Gastrocnemius medialis (tissue), 4 donors: ENCODE measurements at regions not wholly inside any gene's neighbourhood (a gene's known extent, or its start where the extent isn't known, plus 50 kb on each side); places are given as distances from the start of the nearest gene placed in this dataset.

ENCODE experiments used
- POLR2A ChIP-seq, 2 donors: fragments of 450-650 bp; IDR thresholded peaks; one replicate each; pipeline ENCODE4 v1.6.1; 2017; ENCODE audit warnings: antibody characterized with exemption in 2 of 2, mild to moderate bottlenecking in 2 of 2, moderate library complexity in 2 of 2
- TF ChIP-seq, protein P1 (sequence below), 5 experiments: fragments of 450-650 bp in 3 of 5; fragments of 200-600 bp in 2 of 5; sonication (generic) in 2 of 5; IDR thresholded peaks in 4 of 5; conservative IDR thresholded peaks in 1 of 5; 1 replicate in 4 of 5; 2 replicates in 1 of 5; pipeline ENCODE4 v1.5.1; 2016 to 2019; ENCODE audit warnings: antibody characterized with exemption in 5 of 5, mild to moderate bottlenecking in 3 of 5, moderate library complexity in 3 of 5

DNA sequence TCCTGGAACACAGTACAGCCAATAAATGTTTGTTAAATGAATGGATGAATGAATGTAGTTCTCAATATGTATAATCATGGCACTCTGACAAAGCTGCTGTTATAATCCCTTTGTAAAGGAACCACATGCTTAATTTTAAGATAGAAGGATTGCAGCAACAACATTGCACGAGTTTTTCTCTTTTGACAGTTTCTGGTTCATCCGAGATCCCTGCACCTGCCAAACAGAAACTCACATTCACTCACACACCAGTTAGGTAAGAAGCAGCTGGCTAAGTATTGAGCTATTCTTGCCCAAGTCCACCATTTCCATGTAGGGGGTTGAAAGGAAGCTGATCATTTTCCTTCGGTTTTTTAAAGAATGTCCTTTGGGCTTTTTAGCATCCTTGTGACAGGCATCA is 133.7 kb upstream of the MAP1B start:
- TF ChIP-seq, protein P1, sequence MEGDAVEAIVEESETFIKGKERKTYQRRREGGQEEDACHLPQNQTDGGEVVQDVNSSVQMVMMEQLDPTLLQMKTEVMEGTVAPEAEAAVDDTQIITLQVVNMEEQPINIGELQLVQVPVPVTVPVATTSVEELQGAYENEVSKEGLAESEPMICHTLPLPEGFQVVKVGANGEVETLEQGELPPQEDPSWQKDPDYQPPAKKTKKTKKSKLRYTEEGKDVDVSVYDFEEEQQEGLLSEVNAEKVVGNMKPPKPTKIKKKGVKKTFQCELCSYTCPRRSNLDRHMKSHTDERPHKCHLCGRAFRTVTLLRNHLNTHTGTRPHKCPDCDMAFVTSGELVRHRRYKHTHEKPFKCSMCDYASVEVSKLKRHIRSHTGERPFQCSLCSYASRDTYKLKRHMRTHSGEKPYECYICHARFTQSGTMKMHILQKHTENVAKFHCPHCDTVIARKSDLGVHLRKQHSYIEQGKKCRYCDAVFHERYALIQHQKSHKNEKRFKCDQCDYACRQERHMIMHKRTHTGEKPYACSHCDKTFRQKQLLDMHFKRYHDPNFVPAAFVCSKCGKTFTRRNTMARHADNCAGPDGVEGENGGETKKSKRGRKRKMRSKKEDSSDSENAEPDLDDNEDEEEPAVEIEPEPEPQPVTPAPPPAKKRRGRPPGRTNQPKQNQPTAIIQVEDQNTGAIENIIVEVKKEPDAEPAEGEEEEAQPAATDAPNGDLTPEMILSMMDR (IDR thresholded peaks at IDR 0.05 in 4 of 5, conservative IDR thresholded peaks at IDR 0.05 in 1 of 5), result no peak
- no peak for TF ChIP-seq POLR2A (IDR thresholded peaks at IDR 0.05)
